Endothelial cell (in vitro differentiated cells): ENCODE measurements at regions not wholly inside any gene's neighbourhood (a gene's known extent, or its start where the extent isn't known, plus 50 kb on each side); places are given as distances from the start of the nearest gene placed in this dataset.

Source experiments
- DNase-seq: peaks from one replicate; pipeline ENCODE4 v3.0.0; 2021; ENCODE audit warnings: low spot score
- H3K27ac Mint-ChIP-seq: one replicate; pipeline ENCODE4 v1.8.0; 2021; ENCODE audit warnings: mixed read lengths, inconsistent platforms; ENCODE audit not compliant: unreplicated experiment
- H3K27me3 Mint-ChIP-seq: one replicate; pipeline ENCODE4 v1.8.0; 2021; ENCODE audit warnings: mild to moderate bottlenecking, moderate library complexity, mixed read lengths, inconsistent platforms; ENCODE audit not compliant: unreplicated experiment
- H3K36me3 Mint-ChIP-seq: one replicate; pipeline ENCODE4 v1.8.0; 2021; ENCODE audit warnings: mild to moderate bottlenecking, low read depth, mixed read lengths, inconsistent platforms; ENCODE audit not compliant: unreplicated experiment
- H3K4me1 Mint-ChIP-seq: one replicate; pipeline ENCODE4 v1.8.0; 2021; ENCODE audit warnings: mild to moderate bottlenecking, mixed read lengths, inconsistent platforms; ENCODE audit not compliant: unreplicated experiment
- H3K4me3 Mint-ChIP-seq: one replicate; pipeline ENCODE4 v1.8.0; 2021; ENCODE audit warnings: mild to moderate bottlenecking, mixed read lengths, inconsistent platforms; ENCODE audit not compliant: unreplicated experiment
- H3K9me3 Mint-ChIP-seq: one replicate; pipeline ENCODE4 v1.8.0; 2021; ENCODE audit warnings: mixed read lengths, inconsistent platforms; ENCODE audit not compliant: unreplicated experiment
- TF ChIP-seq, protein P1 (sequence below): fragments of 200-600 bp; sonication (generic); IDR thresholded peaks from one replicate; pipeline ENCODE4 v1.5.0; 2021; ENCODE audit warnings: antibody characterized with exemption; ENCODE audit not compliant: unreplicated experiment

DNA sequence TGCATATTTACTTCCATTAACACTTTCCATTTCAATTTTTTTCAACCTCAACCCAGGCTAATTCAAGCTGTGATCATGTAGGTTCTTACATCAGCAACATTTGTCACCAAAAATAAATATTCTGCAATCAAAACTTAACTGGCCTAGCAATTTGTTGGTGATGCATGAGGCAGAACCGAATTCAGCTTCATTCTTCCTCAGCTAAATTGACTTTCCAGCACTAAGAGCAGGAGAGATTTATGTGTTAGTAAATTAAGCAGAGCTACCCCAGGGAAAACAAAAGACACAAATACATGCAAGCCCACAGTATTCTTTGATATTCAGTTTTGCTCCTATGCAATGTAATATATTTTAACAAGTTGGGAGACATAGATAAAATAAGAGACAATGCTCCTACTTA lies 208.7 kb upstream of the NDST3 start:
- H3K27ac Mint-ChIP-seq, result no peak overlapping the region
- no peak overlapping the region for H3K4me3 Mint-ChIP-seq
- H3K4me1 Mint-ChIP-seq, result peaks cover 8% of the 10 kb centered on the region
- H3K9me3 Mint-ChIP-seq, result no peaks in the 10 kb centered on the region
- peaks cover 5% of the 10 kb centered on the region for H3K36me3 Mint-ChIP-seq
- no peak for DNase-seq
- H3K27me3 Mint-ChIP-seq, result no peaks in the 10 kb centered on the region
- TF ChIP-seq, protein P1, sequence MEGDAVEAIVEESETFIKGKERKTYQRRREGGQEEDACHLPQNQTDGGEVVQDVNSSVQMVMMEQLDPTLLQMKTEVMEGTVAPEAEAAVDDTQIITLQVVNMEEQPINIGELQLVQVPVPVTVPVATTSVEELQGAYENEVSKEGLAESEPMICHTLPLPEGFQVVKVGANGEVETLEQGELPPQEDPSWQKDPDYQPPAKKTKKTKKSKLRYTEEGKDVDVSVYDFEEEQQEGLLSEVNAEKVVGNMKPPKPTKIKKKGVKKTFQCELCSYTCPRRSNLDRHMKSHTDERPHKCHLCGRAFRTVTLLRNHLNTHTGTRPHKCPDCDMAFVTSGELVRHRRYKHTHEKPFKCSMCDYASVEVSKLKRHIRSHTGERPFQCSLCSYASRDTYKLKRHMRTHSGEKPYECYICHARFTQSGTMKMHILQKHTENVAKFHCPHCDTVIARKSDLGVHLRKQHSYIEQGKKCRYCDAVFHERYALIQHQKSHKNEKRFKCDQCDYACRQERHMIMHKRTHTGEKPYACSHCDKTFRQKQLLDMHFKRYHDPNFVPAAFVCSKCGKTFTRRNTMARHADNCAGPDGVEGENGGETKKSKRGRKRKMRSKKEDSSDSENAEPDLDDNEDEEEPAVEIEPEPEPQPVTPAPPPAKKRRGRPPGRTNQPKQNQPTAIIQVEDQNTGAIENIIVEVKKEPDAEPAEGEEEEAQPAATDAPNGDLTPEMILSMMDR, result no peak

DNA sequence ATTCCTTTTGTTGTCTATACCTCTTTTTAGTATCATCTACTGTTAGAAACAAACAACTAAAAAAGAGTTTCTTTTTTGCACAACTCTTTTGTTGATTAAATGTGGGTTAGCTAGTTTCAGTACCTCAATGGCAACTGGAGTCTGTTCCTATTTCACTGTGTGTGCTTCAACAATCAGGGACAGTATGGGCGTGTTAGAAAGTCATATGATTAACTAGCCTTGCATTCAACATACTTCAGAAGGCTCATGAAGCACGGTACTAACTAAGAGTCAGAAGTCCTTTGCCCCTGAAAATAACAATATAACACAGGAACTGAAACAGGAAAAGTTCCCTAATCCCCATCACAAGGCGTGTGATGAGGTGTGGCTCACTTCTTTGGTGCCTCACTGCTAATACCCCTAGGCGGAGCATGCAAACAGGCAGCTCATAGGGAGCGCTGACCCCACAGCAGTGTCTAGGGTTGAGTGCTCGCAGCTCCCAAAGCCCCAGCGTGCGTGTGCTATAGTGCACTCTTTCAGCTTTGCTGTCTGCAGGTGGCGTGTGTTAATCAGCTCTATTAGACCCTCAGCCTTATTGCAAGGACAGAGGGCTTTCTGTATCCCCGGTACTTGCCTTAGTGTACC lies 203.1 kb upstream of the NDST3 start:
- H3K4me1 Mint-ChIP-seq, result peaks cover 12% of the 10 kb centered on the region
- DNase-seq, result no peak
- H3K27me3 Mint-ChIP-seq, result no peaks in the 10 kb centered on the region
- no peaks in the 10 kb centered on the region for H3K9me3 Mint-ChIP-seq
- no peaks in the 10 kb centered on the region for H3K36me3 Mint-ChIP-seq
- H3K4me3 Mint-ChIP-seq, result no peak overlapping the region
- TF ChIP-seq, protein P1, result no peak
- H3K27ac Mint-ChIP-seq, result no peak overlapping the region

DNA sequence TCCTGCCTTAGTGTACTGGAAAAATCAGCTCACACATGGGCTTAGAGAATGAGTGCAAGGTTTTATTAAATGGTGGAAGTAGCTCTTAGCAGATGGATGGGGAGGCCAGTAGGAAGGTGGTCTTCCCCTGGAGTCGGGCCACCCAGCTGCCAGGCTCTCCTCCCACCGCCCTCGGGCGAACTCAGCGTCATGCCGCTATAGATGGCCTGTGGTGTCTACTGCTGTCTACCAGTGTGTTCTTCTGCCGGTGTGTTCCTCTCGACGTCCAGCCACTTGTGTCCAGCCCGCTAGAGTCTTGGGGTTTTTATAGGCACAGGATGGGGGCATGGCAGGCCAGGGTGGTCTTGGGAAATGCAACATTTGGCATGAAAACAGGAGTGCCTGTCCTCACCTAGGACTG lies 198.7 kb upstream of the NDST3 start:
- no peak overlapping the region for H3K27ac Mint-ChIP-seq
- TF ChIP-seq, protein P1, result no peak
- no peaks in the 10 kb centered on the region for H3K36me3 Mint-ChIP-seq
- DNase-seq, result no peak
- H3K9me3 Mint-ChIP-seq, result no peaks in the 10 kb centered on the region
- peaks cover 7% of the 10 kb centered on the region for H3K4me1 Mint-ChIP-seq
- no peak overlapping the region for H3K4me3 Mint-ChIP-seq
- H3K27me3 Mint-ChIP-seq, result peaks cover 2% of the 10 kb centered on the region

DNA sequence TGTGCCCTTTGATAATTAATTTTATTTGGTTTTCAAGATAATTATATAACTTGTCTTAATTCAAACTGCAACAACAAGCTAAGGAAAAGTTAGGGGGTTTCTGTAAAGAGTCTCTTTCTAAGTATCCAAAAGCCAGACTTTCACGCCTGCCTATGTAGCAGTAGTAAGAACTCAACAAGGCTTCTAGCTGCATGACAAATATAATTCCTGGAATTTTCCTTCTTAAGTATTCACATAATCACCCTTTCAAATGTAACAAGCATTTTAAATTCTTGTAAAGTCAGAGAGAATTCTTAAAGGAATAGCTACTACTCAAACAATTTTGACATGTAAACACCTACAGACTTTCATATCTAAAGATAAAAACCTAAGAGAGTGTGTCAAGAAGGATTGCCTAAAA lies 189.7 kb upstream of the NDST3 start:
- Mint-ChIP-seq H3K4me3 (no peak overlapping the region), H3K36me3 (no peaks in the 10 kb centered on the region), H3K27me3 (peaks cover 2% of the 10 kb centered on the region), H3K4me1 (no peaks in the 10 kb centered on the region), H3K9me3 (no peaks in the 10 kb centered on the region), H3K27ac (no peak overlapping the region)
- TF ChIP-seq, protein P1, result no peak
- no peak for DNase-seq

DNA sequence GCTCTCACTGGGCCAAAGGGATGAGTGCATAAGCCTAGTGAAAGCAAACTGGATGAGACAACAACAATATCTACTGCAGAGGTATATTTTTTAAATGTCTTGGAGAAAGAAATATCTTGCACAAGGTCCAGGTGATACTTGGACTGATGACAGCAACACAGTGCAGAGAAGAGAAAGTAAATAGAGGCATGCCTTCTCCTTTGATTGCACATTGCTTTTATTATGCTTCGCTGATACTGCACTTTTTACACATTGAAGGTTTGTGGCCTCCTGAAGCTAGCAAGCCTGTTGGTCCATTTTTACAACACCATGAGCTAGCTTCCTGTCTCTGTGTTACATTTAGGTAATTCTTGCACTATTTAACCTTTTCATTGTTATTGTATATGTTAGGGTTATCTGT lies 189.0 kb upstream of the NDST3 start:
- Mint-ChIP-seq H3K36me3 (no peaks in the 10 kb centered on the region), H3K27me3 (peaks cover 2% of the 10 kb centered on the region), H3K4me3 (no peak overlapping the region), H3K4me1 (no peaks in the 10 kb centered on the region), H3K27ac (no peak overlapping the region), H3K9me3 (no peaks in the 10 kb centered on the region)
- no peak for DNase-seq
- TF ChIP-seq, protein P1, result no peak
